ENCODE measurements at regions not wholly inside any gene's neighbourhood (a gene's known extent, or its start where the extent isn't known, plus 50 kb on each side); places are given as distances from the start of the nearest gene placed in this dataset.

DNA sequence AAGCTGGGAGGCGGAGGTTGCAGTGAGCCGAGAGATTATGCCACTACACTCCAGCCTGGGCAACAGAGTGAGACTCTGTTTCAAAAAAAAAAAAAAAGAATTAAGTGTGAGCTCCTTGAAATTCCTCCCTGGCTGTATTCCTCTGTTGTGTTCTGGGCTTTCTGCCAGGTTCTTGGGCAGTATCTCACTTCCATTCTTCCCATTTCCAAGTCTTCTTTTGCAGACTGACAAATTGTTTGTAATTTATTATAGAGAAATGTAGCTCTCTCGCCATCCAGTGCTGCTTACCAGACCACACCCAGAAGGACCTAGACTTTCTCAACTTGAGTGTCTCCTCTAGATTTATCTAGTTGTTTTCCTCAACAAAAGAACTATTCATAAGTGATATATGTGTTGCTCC is 105.0 kb upstream of the ADGRL2 start:
- H3K27ac ChIP-seq (ENCODE audit: low read depth, low read length, poor library complexity, severe bottlenecking), result no peak overlapping the region
- no peaks in the 10 kb centered on the region for H3K4me1 ChIP-seq (ENCODE audit: insufficient read depth, low read length, severe bottlenecking)
- no peaks in the 10 kb centered on the region for H3K27me3 ChIP-seq (ENCODE audit: insufficient read depth, low read length)

DNA sequence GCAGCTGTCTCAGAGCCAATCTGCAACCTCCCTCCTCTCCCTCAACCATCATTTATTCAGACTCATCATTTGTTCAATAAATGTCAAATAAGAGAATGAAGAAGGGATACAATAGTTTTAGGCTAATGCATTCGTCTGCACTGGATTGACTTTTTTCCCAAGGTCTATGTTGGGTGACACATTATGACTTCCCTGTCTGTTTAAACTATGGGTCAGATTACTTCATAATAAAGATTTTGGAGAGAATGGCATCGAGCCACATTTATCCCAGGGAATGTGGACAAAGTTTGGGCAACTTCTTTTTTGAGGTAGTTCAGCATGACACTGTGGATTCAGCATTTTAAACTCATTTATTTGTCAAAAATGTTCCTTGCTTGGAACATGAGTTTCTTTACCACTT is 107.4 kb upstream of the ADGRL2 start:
- Histone ChIP-seq H3K27me3 (ENCODE audit: insufficient read depth, low read length) (no peaks in the 10 kb centered on the region), H3K4me2 (ENCODE audit: low read length) (no peak overlapping the region), H3K9me3 (ENCODE audit: low read length) (no peaks in the 10 kb centered on the region), H3K4me1 (ENCODE audit: insufficient read depth, low read length, severe bottlenecking) (no peaks in the 10 kb centered on the region), H3K79me2 (ENCODE audit: insufficient read depth, low read length) (no peaks in the 10 kb centered on the region), H4K20me1 (ENCODE audit: insufficient read depth, low read length) (no peaks in the 10 kb centered on the region), H3K9ac (ENCODE audit: low read length) (no peak overlapping the region), H3K27ac (ENCODE audit: low read depth, low read length, poor library complexity, severe bottlenecking) (no peak overlapping the region), H3K4me3 (ENCODE audit: low read depth, low read length, poor library complexity, severe bottlenecking) (no peak overlapping the region), H3F3A (ENCODE audit: insufficient read depth, low read length) (no peaks in the 10 kb centered on the region), H3K36me3 (ENCODE audit: insufficient read depth, low read length) (no peaks in the 10 kb centered on the region), H2AFZ (ENCODE audit: low read length) (no peak overlapping the region), H3K9me2 (ENCODE audit: low read depth, low read length) (no peaks in the 10 kb centered on the region)
- TF ChIP-seq, protein P1, sequence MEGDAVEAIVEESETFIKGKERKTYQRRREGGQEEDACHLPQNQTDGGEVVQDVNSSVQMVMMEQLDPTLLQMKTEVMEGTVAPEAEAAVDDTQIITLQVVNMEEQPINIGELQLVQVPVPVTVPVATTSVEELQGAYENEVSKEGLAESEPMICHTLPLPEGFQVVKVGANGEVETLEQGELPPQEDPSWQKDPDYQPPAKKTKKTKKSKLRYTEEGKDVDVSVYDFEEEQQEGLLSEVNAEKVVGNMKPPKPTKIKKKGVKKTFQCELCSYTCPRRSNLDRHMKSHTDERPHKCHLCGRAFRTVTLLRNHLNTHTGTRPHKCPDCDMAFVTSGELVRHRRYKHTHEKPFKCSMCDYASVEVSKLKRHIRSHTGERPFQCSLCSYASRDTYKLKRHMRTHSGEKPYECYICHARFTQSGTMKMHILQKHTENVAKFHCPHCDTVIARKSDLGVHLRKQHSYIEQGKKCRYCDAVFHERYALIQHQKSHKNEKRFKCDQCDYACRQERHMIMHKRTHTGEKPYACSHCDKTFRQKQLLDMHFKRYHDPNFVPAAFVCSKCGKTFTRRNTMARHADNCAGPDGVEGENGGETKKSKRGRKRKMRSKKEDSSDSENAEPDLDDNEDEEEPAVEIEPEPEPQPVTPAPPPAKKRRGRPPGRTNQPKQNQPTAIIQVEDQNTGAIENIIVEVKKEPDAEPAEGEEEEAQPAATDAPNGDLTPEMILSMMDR (IDR thresholded peaks at IDR 0.05; ENCODE audit: low read length), result no peak
- TF ChIP-seq EZH2 (IDR thresholded peaks at IDR 0.05; ENCODE audit: borderline replicate concordance, low read length), result no peak

More for the DNA sequence above, 105.0 kb upstream of the ADGRL2 start:
- no peak overlapping the region for H2AFZ ChIP-seq (ENCODE audit: low read length)
- no peak overlapping the region for H3K9ac ChIP-seq (ENCODE audit: low read length)
- no peak overlapping the region for H3K4me2 ChIP-seq (ENCODE audit: low read length)
- no peaks in the 10 kb centered on the region for H3K9me2 ChIP-seq (ENCODE audit: low read depth, low read length)
- H3K9me3 ChIP-seq (ENCODE audit: low read length), result no peaks in the 10 kb centered on the region
- H3F3A ChIP-seq (ENCODE audit: insufficient read depth, low read length), result no peaks in the 10 kb centered on the region
- H3K4me3 ChIP-seq (ENCODE audit: low read depth, low read length, poor library complexity, severe bottlenecking), result no peak overlapping the region
- H3K36me3 ChIP-seq (ENCODE audit: insufficient read depth, low read length), result no peaks in the 10 kb centered on the region
- TF ChIP-seq, protein P1 (IDR thresholded peaks at IDR 0.05; ENCODE audit: low read length), result no peak
- TF ChIP-seq EZH2 (IDR thresholded peaks at IDR 0.05; ENCODE audit: borderline replicate concordance, low read length), result no peak
- H3K79me2 ChIP-seq (ENCODE audit: insufficient read depth, low read length), result no peaks in the 10 kb centered on the region
- H4K20me1 ChIP-seq (ENCODE audit: insufficient read depth, low read length), result no peaks in the 10 kb centered on the region

DNA sequence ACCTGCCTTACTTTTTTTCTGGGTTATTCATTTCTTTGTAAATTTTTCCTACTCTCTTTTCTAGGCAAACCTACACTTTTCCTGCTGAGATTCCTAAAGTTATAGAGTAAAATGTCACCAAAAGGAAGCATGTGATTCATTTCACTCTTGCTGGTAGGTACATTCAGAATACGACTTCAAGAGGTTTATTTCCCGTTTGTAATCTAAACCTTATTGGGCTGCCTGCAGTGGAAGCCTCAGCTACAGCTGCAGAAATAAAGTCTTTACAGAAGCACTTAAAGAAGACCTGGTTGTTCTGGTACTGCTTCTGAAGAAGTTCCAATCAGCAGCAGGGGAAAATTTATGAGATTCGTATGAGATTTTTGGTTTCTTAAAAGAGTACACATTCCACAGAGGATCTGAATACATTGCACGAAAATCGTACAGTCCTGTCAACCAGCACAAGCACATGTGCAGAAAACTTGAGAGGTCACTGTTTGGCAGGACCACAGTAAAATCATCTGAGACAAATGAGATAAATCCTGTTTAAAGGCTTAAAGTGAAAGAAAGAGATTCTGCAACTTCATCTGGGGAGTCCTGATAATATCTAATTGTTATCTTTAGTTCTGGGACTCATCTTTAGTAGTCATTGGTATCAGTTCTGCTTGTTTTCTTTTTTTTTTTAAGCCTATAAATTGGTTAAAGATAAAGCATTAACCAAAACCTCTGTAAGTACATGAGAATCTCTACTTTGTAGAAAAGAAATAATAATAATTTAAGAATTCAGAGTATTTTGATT is 109.9 kb upstream of the ADGRL2 start:
- Histone ChIP-seq H3K79me2 (ENCODE audit: insufficient read depth, low read length) (no peaks in the 10 kb centered on the region), H4K20me1 (ENCODE audit: insufficient read depth, low read length) (no peaks in the 10 kb centered on the region), H3K4me3 (ENCODE audit: low read depth, low read length, poor library complexity, severe bottlenecking) (no peak overlapping the region), H2AFZ (ENCODE audit: low read length) (no peak overlapping the region), H3K36me3 (ENCODE audit: insufficient read depth, low read length) (no peaks in the 10 kb centered on the region), H3K27ac (ENCODE audit: low read depth, low read length, poor library complexity, severe bottlenecking) (no peak overlapping the region), H3K9me2 (ENCODE audit: low read depth, low read length) (no peaks in the 10 kb centered on the region), H3K4me1 (ENCODE audit: insufficient read depth, low read length, severe bottlenecking) (no peaks in the 10 kb centered on the region), H3K9me3 (ENCODE audit: low read length) (no peaks in the 10 kb centered on the region), H3K4me2 (ENCODE audit: low read length) (no peak overlapping the region), H3K27me3 (ENCODE audit: insufficient read depth, low read length) (no peaks in the 10 kb centered on the region), H3K9ac (ENCODE audit: low read length) (no peak overlapping the region), H3F3A (ENCODE audit: insufficient read depth, low read length) (no peaks in the 10 kb centered on the region)
- no peak for TF ChIP-seq EZH2 (IDR thresholded peaks at IDR 0.05; ENCODE audit: borderline replicate concordance, low read length)
- TF ChIP-seq, protein P1 (IDR thresholded peaks at IDR 0.05; ENCODE audit: low read length), result no peak
